HL-60 (cell line): ENCODE measurements at regions not wholly inside any gene's neighbourhood (a gene's known extent, or its start where the extent isn't known, plus 50 kb on each side); places are given as distances from the start of the nearest gene placed in this dataset.

Experiments
- DNase-seq, 2 experiments: peaks; one replicate each; pipeline ENCODE4 v3.0.0-alpha.2; 2010 to 2020; ENCODE audit warnings: low read depth in 1 of 2, low spot score in 1 of 2
- H3K27ac ChIP-seq: fragments of 250-450 bp; sonication (Bioruptor Pico); replicated peaks from 2 replicates; pipeline ENCODE4 v1.5.1; 2020; ENCODE audit warnings: mild to moderate bottlenecking, moderate library complexity
- H3K27me3 ChIP-seq: fragments of 250-450 bp; sonication (Bioruptor Pico); 2 replicates; pipeline ENCODE4 v1.5.1; 2021; ENCODE audit warnings: mild to moderate bottlenecking, moderate library complexity; ENCODE audit not compliant: insufficient read depth, poor library complexity, severe bottlenecking
- H3K4me3 ChIP-seq: replicated peaks from 2 replicates; pipeline ENCODE4 v1.5.1; 2011; ENCODE audit warnings: mild to moderate bottlenecking, control low read depth, low read length; ENCODE audit not compliant: insufficient read depth
- CTCF ChIP-seq: IDR thresholded peaks from one replicate; pipeline ENCODE4 v1.5.1; 2011; ENCODE audit warnings: low read length, control low read depth, inconsistent platforms; ENCODE audit not compliant: insufficient read depth
- GABPA ChIP-seq: IDR thresholded peaks from 2 replicates; pipeline ENCODE4 v1.6.1; 2012; ENCODE audit warnings: low read depth
- POLR2AphosphoS5 ChIP-seq: IDR thresholded peaks from 2 replicates; pipeline ENCODE4 v1.6.1; 2012; ENCODE audit warnings: low read depth
- REST ChIP-seq: IDR thresholded peaks from 2 replicates; pipeline ENCODE4 v1.6.1; 2012; ENCODE audit warnings: low read depth; ENCODE audit not compliant: insufficient replicate concordance
- SPI1 ChIP-seq: IDR thresholded peaks from 2 replicates; pipeline ENCODE4 v1.6.1; 2012; ENCODE audit warnings: low read depth, mild to moderate bottlenecking, borderline replicate concordance

- Histone ChIP-seq H3K4me3 (no peak overlapping the region), H3K27ac (no peak overlapping the region)
- TF ChIP-seq POLR2AphosphoS5 (no peak), GABPA (no peak), SPI1 (no peak), REST (no peak), CTCF (no peak)
These were observed 138.5 kb upstream of the IRX2 start for GRCh38 chr5:2890011-2890410.

DNA sequence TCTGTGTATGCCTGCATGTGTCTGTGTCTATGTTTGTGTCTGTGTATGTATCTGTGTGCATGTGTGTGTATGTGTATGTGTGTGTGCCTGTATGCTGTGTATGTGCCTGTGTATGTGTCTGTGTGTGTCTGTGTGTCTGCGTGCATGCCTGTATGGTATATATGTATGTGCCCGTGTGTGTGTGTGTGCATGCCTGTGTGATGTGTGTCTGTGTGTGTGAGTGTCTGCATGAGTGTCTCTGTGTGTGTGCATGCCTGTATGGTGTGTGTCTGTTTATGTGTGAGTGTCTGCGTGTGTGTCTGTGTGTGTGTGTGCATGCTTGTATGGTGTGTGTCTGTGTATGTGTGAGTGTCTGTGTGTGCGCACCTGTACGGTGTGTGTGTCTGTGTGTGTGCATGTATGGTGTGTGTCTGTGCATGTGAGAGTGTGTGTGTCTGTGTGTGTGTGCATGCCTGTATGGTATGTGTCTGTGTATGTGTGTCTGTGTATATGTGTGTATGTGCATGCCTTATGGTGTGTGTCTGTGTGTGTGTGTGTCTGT lies 137.1 kb upstream of the IRX2 start:
- no peaks in the 10 kb centered on the region for H3K27me3 ChIP-seq
- no peak overlapping the region for H3K4me3 ChIP-seq
- DNase-seq, result no peak
- no peak for TF ChIP-seq POLR2AphosphoS5
- no peak for TF ChIP-seq SPI1
- TF ChIP-seq GABPA, result no peak
- TF ChIP-seq REST, result no peak
- TF ChIP-seq CTCF, result no peak
- no peak overlapping the region for H3K27ac ChIP-seq

More at GRCh38 chr5:2890011-2890410, 138.5 kb upstream of the IRX2 start:
- H3K27me3 ChIP-seq, result no peaks in the 10 kb centered on the region
- DNase-seq, result no peak

- Histone ChIP-seq H3K4me3 (no peak overlapping the region), H3K27ac (no peak overlapping the region), H3K27me3 (no peaks in the 10 kb centered on the region)
- TF ChIP-seq SPI1 (no peak), GABPA (no peak), POLR2AphosphoS5 (no peak), REST (no peak), CTCF (no peak)
- DNase-seq, result no peak
These were observed 136.2 kb upstream of the IRX2 start for GRCh38 chr5:2887481-2888348.
